Stimulated activated CD8-positive, alpha-beta memory T cell treated with anti-CD3 and anti-CD28 coated beads, Interleukin-12 subunit alpha, Interleukin-12 subunit beta, amount 100 ng/mL, for 24 hours (primary cell): ENCODE measurements at regions not wholly inside any gene's neighbourhood (a gene's known extent, or its start where the extent isn't known, plus 50 kb on each side); places are given as distances from the start of the nearest gene placed in this dataset.
"Not testable (repeated sequence)": the region's sequence is repeated elsewhere in the genome, so short reads cannot be mapped to it uniquely, and the experiment has no call there.

Source experiments
- DNase-seq: peaks from one replicate; pipeline ENCODE4 v3.0.0-alpha.2; 2020; ENCODE audit errors: extremely low read depth

GRCh38 chr2:83155826-83156225 is 1303.3 kb downstream of the SUCLG1 start:
- DNase-seq: no peak

DNA sequence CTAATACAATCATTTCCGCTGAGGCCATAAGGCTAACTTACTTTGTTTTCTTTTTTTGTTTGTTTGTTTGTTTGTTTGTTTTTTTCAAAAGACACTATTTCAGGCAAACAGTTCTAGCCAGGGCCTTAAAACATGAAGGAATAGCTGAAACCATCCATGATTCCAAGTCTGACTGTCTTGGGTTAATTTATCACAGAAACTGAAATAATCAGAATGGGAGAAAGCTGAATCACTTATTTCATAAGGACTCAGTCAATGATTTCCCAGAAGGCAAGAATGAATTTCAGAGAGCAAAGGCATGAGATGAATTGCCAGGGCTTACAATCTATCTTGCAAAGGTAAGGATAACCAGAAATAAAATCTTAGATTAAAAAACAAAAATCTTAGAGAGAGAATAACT is 1315.1 kb downstream of the SUCLG1 start:
- DNase-seq: no peak

GRCh38 chr2:83142934-83143333 is 1316.1 kb downstream of the SUCLG1 start:
- no peak for DNase-seq

DNA sequence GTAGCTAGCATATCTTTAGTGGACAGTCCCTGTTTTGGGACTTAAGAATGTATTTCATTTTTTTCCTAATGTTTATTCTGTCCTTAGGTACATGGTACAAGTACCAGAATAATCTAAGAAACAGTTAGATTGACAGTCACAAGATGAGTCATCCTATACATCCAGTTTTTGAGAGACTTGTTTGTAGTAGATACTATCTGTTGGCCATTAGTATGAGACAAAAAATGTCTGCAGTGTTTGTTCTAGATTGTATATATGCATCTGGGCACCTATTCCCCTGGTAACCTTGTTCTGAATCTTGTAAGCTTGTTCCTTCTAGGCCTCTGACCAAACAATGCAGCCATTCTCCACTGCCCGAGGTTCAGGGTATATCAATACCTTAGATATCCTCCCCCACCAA is 1343.5 kb downstream of the SUCLG1 start:
- DNase-seq: no peak

DNA sequence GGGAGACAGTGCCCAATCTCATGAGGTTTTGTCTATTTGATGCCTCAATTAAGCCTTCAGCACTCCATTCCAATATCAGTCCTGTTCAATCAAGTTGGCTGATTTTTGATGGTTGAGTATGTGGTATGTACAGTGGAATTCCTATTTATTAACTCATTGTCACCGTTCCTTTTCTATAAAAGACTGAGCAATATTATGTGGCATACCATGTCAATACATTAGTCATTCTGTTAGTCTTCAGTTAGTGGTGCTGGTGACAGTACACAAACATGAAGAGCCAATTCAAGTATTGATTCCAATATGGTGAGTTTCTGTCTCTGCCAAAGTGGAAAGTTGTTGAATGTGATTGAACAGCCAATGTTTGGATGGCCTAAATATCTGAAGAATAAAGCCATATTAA is 1343.9 kb downstream of the SUCLG1 start:
- no peak for DNase-seq

GRCh38 chr2:83113953-83114352 is 1345.1 kb downstream of the SUCLG1 start:
- no peak for DNase-seq

DNA sequence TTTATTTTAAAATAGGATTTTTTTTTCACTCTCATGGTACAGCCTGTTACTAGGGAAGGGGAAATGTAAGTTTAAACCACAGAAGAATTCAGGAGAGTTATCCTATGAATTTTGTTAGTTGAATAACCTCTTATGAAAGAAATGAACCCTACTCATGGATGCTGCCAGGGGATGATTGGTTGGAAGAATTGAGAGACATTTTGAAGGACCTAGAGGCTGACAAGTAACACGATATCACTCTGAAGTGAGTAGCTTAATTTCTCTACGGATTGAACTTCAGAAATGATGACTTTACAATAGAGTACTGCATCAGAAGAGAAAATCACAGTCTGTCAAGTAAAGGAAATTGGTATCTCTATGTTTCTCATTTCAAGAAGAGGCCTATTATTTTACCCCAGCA is 1346.2 kb downstream of the SUCLG1 start:
- DNase-seq: no peak

- DNase-seq: no peak
Observed at GRCh38 chr2:83109284-83109683, 1349.8 kb downstream of the SUCLG1 start.

- no peak for DNase-seq
Observed at GRCh38 chr2:83106853-83107252, 1352.2 kb downstream of the SUCLG1 start.

GRCh38 chr2:83104202-83104601 is 1354.9 kb downstream of the SUCLG1 start:
- DNase-seq: no peak

DNA sequence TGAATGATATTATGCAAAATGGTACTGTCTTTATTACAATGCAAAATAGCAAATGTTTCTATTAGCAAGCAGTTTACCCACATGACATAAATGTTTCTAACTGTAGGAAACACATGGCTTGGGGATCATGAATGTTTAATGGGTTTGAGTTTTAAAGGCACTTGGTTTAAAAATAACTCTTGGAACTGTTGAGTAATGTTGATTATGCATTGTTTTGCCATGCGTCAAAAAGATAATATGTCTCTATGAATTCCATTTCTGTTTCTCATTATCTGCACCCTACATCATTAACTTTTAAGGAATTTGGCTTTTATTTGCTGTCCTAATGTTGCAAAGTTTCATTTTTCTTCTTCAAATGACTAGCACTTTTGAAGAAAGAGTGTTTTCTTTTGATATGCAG is 1355.5 kb downstream of the SUCLG1 start:
- no peak for DNase-seq

DNA sequence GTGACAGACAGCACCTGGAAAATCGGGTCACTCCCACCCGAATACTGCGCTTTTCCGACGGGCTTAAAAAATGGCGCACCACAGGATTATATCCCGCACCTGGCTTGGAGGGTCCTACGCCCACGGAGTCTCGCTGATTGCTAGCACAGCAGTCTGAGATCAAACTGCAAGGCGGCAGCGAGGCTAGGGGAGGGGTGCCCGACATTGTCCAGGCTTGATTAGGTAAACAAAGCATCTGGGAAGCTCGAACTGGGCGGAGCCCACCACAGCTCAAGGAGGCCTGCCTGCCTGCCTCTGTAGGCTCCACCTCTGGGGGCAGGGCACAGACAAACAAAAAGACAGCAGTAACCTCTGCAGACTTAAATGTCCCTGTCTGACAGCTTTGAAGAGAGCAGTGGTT is 1370.0 kb downstream of the SUCLG1 start:
- DNase-seq: not testable (repeated sequence)

DNA sequence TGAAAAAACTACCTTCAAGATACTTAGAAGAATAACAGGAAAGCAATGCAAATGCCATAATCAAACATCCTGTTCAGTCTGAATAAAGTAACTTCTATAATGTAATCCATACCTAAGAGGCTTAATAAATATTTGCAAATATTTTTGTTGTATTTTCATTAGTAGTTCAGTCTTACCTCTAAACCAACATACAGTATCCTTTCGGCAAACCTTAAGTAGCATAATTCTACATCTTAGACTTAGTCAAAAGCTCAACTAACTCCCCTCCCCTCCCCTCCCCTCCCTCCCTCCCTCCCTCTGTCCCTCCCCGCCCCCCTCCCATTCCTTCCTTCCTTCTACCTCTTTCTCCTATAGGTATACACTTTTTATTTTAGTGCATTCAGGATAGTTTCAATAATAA is 1373.2 kb downstream of the SUCLG1 start:
- no peak for DNase-seq

- DNase-seq: no peak
Observed at GRCh38 chr2:83081826-83082690, 1377.0 kb downstream of the SUCLG1 start.

- DNase-seq: no peak
Observed at GRCh38 chr2:83079007-83079406, 1380.1 kb downstream of the SUCLG1 start.

DNA sequence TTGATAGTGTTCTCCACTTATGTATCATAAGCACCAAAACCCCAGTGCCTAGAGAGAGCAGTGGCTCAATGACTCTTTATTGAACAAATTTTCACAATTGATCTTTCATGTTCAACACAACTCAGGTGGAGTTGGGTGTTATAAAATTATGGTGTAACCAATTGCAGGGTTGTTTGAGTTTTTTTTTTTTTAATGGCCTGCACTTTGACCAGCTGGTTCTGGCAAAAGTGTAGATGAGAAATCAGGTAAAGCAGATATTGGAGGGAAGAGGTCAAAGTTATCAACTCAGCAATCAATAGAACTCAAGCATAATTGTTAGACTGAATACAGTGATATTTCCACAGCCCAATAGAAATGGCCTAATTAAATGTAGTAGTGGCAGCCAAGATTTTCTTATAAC is 1386.3 kb downstream of the SUCLG1 start:
- DNase-seq: no peak

DNA sequence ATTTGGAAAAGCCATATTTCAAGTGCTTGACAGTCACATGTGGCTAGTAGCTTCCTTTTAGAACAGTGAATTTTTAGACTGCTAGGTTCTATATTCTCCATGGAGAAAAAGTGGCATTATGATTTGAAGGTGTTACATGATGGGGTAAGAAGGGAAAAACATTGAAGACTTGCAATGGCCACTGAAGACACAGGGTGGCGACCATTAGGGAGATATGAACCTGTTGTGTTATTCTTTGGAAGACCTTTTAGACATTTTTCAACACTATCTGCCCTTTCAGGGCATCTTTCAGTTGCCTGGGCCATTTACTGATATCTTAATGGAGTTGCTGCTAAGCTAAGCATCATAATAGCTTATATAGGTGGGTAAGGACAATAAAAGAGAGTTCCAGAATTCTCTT is 1387.2 kb downstream of the SUCLG1 start:
- DNase-seq: no peak

- DNase-seq: no peak
Observed at GRCh38 chr2:83071352-83071751, 1387.7 kb downstream of the SUCLG1 start.

DNA sequence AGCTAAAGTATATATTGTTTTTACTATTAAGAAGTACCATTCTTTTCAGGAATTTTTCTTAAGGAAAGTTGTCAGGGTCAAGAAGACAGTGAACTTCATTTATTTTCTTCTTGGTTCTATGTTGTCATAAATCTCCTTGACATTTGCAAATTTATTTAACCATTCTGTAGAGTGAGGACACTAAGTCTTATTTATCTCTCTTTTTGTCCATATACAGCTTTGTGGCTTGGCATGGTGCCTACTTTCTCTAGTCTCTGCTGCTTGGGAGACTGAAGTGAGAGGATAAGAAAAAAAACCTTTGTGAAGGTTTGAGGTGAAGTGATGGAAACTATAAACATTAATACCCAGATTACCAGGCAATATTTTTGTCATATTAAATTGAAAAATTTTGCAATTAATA is 1389.4 kb downstream of the SUCLG1 start:
- no peak for DNase-seq

- no peak for DNase-seq
Observed at GRCh38 chr2:83068714-83069113, 1390.4 kb downstream of the SUCLG1 start.

DNA sequence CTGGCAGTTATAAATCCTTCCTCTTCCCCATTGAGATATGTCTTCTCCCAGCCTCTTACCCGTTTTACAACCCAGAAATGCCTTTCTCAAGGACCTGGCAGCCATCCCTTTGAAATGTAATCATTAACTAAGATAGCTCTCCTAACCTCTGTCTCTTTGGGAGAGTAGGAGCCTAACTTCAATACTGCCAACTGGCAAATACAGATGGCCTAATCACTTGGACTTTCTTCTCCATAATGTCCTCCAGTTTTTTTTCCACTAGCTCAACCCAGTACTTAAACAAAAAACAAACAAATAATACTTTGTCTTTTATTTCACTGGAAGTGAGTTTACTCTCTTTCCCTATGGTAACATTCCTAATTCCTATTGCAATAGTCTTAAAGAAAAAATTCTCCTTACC is 1391.1 kb downstream of the SUCLG1 start:
- no peak for DNase-seq

DNA sequence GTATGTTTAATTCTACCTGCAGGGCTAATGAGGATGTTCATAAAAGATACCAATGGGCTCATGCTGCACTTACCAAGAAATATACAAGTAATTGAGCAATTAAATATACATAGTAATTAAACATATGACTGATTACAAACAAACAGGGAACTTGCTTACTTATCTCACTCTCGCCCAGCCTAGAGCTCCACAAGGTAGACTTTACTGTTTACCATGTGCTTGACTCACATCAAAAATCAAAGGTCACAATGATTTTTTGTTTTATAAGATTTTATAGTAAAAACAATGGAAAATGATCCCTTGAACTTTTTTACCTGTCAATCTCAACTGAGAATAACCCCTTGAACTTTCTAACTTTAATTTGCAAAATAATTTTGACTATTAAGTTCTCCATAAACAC is 1395.1 kb downstream of the SUCLG1 start:
- no peak for DNase-seq

- DNase-seq: no peak
Observed at GRCh38 chr2:83063511-83063910, 1395.6 kb downstream of the SUCLG1 start.

DNA sequence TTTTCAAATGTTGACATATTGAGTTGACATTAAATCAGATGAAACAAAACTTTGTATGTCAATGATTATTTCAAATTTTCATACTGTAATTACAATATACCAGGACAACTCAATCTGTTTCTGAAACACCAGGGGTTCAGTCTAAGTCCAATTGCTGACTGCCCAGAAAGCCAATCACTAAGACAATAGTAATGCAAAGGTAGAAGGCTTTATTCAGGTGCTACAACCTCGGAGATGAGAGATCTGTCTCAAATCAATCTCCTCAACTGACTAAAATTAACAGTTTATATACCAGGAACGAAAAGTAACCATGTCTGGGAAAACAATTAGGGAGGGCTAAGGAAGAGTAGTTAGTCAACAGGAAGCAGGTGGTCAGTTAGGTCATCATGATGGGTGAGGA is 1400.4 kb downstream of the SUCLG1 start:
- no peak for DNase-seq
